ENCODE measurements at regions not wholly inside any gene's neighbourhood (a gene's known extent, or its start where the extent isn't known, plus 50 kb on each side); places are given as distances from the start of the nearest gene placed in this dataset.

GRCh38 chr2:123438675-123439074 lies 586.4 kb upstream of the CNTNAP5 start:
- no peak overlapping the region for H3K4me3 Mint-ChIP-seq (ENCODE audit: low read depth, unreplicated experiment)
- intact Hi-C loops (cut with micrococcal nuclease; ENCODE audit: unreplicated experiment) = no loop called here
- TF ChIP-seq CTCF (IDR thresholded peaks at IDR 0.05; ENCODE audit: unreplicated experiment) = no peak
- H3K27me3 Mint-ChIP-seq (ENCODE audit: unreplicated experiment) = no peaks in the 10 kb centered on the region
- H3K36me3 Mint-ChIP-seq (ENCODE audit: insufficient read depth, unreplicated experiment) = no peaks in the 10 kb centered on the region
- CTCF ChIA-PET = no interaction called here
- no TSS peak for BruUV-seq (replicated peaks)
- no peak for DNase-seq
- H3K9me3 Mint-ChIP-seq (ENCODE audit: low read depth, unreplicated experiment) = peaks cover 18% of the 10 kb centered on the region
- H3K4me1 Mint-ChIP-seq (ENCODE audit: low read depth, unreplicated experiment) = no peaks in the 10 kb centered on the region
- no peak overlapping the region for H3K27ac Mint-ChIP-seq (ENCODE audit: unreplicated experiment)

GRCh38 chr2:123448801-123449200 lies 576.3 kb upstream of the CNTNAP5 start:
- Mint-ChIP-seq H3K4me3 (ENCODE audit: low read depth, unreplicated experiment) (no peak overlapping the region), H3K9me3 (ENCODE audit: low read depth, unreplicated experiment) (peaks cover 14% of the 10 kb centered on the region), H3K36me3 (ENCODE audit: insufficient read depth, unreplicated experiment) (no peaks in the 10 kb centered on the region), H3K27me3 (ENCODE audit: unreplicated experiment) (no peaks in the 10 kb centered on the region), H3K27ac (ENCODE audit: unreplicated experiment) (no peak overlapping the region), H3K4me1 (ENCODE audit: low read depth, unreplicated experiment) (no peaks in the 10 kb centered on the region)
- TF ChIP-seq CTCF (IDR thresholded peaks at IDR 0.05; ENCODE audit: unreplicated experiment) = no peak
- BruUV-seq (replicated peaks) = no TSS peak
- CTCF ChIA-PET = no interaction called here
- no peak for DNase-seq
- intact Hi-C loops (cut with micrococcal nuclease; ENCODE audit: unreplicated experiment) = no loop called here

- Mint-ChIP-seq H3K27ac (ENCODE audit: unreplicated experiment) (no peak overlapping the region), H3K4me3 (ENCODE audit: low read depth, unreplicated experiment) (no peak overlapping the region), H3K36me3 (ENCODE audit: insufficient read depth, unreplicated experiment) (no peaks in the 10 kb centered on the region), H3K9me3 (ENCODE audit: low read depth, unreplicated experiment) (peaks cover 9% of the 10 kb centered on the region), H3K4me1 (ENCODE audit: low read depth, unreplicated experiment) (no peaks in the 10 kb centered on the region), H3K27me3 (ENCODE audit: unreplicated experiment) (no peaks in the 10 kb centered on the region)
- CTCF ChIA-PET = no interaction called here
- no peak for TF ChIP-seq CTCF (IDR thresholded peaks at IDR 0.05; ENCODE audit: unreplicated experiment)
- DNase-seq = no peak
- no TSS peak for BruUV-seq (replicated peaks)
- intact Hi-C loops (cut with micrococcal nuclease; ENCODE audit: unreplicated experiment) = no loop called here
Measured at GRCh38 chr2:123451542-123451941, 573.5 kb upstream of the CNTNAP5 start.

- no TSS peak for BruUV-seq (replicated peaks)
- no peak overlapping the region for H3K4me3 Mint-ChIP-seq (ENCODE audit: low read depth, unreplicated experiment)
- no peak for DNase-seq
- peaks cover 6% of the 10 kb centered on the region for H3K9me3 Mint-ChIP-seq (ENCODE audit: low read depth, unreplicated experiment)
- H3K27me3 Mint-ChIP-seq (ENCODE audit: unreplicated experiment) = no peaks in the 10 kb centered on the region
- H3K4me1 Mint-ChIP-seq (ENCODE audit: low read depth, unreplicated experiment) = no peaks in the 10 kb centered on the region
- intact Hi-C loops (cut with micrococcal nuclease; ENCODE audit: unreplicated experiment) = no loop called here
- no peaks in the 10 kb centered on the region for H3K36me3 Mint-ChIP-seq (ENCODE audit: insufficient read depth, unreplicated experiment)
- no peak for TF ChIP-seq CTCF (IDR thresholded peaks at IDR 0.05; ENCODE audit: unreplicated experiment)
- CTCF ChIA-PET = interaction anchor here (0.5 kb wide), 1 partner anchor 396 kb away, joined by 3 read pairs; no protein-coding TSS in a partner anchor
- H3K27ac Mint-ChIP-seq (ENCODE audit: unreplicated experiment) = no peak overlapping the region
Measured at GRCh38 chr2:123453046-123453700, 571.9 kb upstream of the CNTNAP5 start.

Measured in Calu3 (cell line).